ENCODE measurements at regions not wholly inside any gene's neighbourhood (a gene's known extent, or its start where the extent isn't known, plus 50 kb on each side); places are given as distances from the start of the nearest gene placed in this dataset.

GRCh38 chr1:105914403-105914802, 1142.1 kb upstream of the PRMT6 start:
- TF ChIP-seq, protein P1, sequence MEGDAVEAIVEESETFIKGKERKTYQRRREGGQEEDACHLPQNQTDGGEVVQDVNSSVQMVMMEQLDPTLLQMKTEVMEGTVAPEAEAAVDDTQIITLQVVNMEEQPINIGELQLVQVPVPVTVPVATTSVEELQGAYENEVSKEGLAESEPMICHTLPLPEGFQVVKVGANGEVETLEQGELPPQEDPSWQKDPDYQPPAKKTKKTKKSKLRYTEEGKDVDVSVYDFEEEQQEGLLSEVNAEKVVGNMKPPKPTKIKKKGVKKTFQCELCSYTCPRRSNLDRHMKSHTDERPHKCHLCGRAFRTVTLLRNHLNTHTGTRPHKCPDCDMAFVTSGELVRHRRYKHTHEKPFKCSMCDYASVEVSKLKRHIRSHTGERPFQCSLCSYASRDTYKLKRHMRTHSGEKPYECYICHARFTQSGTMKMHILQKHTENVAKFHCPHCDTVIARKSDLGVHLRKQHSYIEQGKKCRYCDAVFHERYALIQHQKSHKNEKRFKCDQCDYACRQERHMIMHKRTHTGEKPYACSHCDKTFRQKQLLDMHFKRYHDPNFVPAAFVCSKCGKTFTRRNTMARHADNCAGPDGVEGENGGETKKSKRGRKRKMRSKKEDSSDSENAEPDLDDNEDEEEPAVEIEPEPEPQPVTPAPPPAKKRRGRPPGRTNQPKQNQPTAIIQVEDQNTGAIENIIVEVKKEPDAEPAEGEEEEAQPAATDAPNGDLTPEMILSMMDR (conservative IDR thresholded peaks at IDR 0.05; ENCODE audit: low read depth, low read length): no peak
- no peak for TF ChIP-seq EZH2 (IDR thresholded peaks at IDR 0.05; ENCODE audit: borderline replicate concordance, low read depth, low read length, poor library complexity, severe bottlenecking)

Measured in A673 (cell line).